ENCODE measurements at regions not wholly inside any gene's neighbourhood (a gene's known extent, or its start where the extent isn't known, plus 50 kb on each side); places are given as distances from the start of the nearest gene placed in this dataset.

DNA sequence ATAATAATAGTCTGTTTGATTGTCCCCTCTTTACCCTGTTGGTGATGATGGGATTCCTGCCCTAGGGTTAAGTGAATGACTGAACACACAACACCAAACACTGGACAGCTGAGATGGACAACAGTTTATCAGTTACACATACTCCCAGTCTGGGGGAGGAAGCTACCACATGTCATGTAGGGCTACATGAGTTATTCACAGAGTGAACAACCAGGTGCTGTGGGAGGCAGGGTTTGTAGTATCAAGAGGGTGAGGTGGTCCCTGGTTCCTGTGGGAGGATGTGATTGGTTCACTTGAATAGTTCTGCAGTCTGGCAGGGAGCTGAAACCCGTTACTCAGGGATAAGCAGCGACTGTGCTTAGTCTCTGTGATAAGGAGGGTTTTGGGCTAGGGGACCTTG, 88.8 kb upstream of the AP1S2 start:
- Histone ChIP-seq H3K4me3 (no peak overlapping the region), H3K36me3 (no peaks in the 10 kb centered on the region), H3K4me1 (no peaks in the 10 kb centered on the region), H3K27me3 (no peaks in the 10 kb centered on the region), H3K9me3 (no peaks in the 10 kb centered on the region), H3K27ac (no peak overlapping the region)
- TF ChIP-seq, protein P1, sequence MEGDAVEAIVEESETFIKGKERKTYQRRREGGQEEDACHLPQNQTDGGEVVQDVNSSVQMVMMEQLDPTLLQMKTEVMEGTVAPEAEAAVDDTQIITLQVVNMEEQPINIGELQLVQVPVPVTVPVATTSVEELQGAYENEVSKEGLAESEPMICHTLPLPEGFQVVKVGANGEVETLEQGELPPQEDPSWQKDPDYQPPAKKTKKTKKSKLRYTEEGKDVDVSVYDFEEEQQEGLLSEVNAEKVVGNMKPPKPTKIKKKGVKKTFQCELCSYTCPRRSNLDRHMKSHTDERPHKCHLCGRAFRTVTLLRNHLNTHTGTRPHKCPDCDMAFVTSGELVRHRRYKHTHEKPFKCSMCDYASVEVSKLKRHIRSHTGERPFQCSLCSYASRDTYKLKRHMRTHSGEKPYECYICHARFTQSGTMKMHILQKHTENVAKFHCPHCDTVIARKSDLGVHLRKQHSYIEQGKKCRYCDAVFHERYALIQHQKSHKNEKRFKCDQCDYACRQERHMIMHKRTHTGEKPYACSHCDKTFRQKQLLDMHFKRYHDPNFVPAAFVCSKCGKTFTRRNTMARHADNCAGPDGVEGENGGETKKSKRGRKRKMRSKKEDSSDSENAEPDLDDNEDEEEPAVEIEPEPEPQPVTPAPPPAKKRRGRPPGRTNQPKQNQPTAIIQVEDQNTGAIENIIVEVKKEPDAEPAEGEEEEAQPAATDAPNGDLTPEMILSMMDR (IDR thresholded peaks at IDR 0.05): no peak
- TF ChIP-seq POLR2AphosphoS5 (IDR thresholded peaks at IDR 0.05; ENCODE audit: insufficient read depth in 1 of 2, low read depth in 1 of 2) (no peak), POLR2A (IDR thresholded peaks at IDR 0.05) (no peak)
- DNase-seq (ENCODE audit: extremely low spot score in 2 of 2): no peak
- intact Hi-C loops (cut with DNase I): no loop called here

DNA sequence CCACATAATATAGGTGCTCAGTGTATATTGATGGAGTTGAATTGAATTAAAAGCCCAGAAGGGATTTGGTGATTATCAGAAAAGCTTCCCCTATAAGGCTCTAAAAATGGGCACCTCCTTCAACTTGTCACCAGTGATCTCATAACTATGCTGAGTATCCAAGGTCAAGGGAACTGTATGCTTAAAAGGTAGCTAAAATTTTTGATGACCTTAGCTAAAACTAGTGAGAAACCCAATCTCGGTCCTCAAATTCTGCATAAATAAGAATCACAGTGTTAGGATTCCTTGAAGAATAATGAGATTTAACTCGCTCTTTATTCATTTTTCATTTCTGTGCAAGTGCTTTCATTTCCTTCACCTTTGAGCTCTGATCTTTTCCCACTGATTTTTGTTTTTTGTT, 87.7 kb upstream of the AP1S2 start:
- no peak for DNase-seq (ENCODE audit: extremely low spot score in 2 of 2)
- H3K27me3 ChIP-seq: no peaks in the 10 kb centered on the region
- TF ChIP-seq POLR2A (IDR thresholded peaks at IDR 0.05): no peak
- TF ChIP-seq, protein P1 (IDR thresholded peaks at IDR 0.05): no peak
- TF ChIP-seq POLR2AphosphoS5 (IDR thresholded peaks at IDR 0.05; ENCODE audit: insufficient read depth in 1 of 2, low read depth in 1 of 2): no peak

DNA sequence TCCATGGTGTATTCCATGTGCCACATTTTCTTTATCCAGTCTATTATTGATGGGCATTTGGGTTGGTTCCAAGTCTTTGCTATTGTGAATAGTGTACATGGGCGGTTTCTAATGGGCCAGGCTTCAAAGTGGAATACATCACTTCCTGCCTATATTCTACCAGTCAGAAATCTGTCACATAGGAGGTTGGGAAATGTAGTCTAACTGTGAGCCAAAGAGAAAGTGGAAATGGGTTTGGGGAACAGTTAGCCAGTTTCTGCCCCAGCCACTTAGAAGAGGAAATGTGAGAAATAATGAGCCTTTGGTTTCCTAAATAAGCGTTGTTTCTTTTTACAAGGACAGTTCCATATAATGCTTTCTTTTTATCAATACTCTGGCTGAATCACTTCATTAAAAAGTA, 85.1 kb upstream of the AP1S2 start:
- H3K4me3 ChIP-seq: no peak overlapping the region
- intact Hi-C loops (cut with DNase I): no loop called here
- H3K36me3 ChIP-seq: no peaks in the 10 kb centered on the region
- H3K9me3 ChIP-seq: no peaks in the 10 kb centered on the region
- H3K27me3 ChIP-seq: no peaks in the 10 kb centered on the region
- no peak for DNase-seq (ENCODE audit: extremely low spot score in 2 of 2)
- H3K4me1 ChIP-seq: no peaks in the 10 kb centered on the region
- TF ChIP-seq POLR2A (IDR thresholded peaks at IDR 0.05) (no peak), POLR2AphosphoS5 (IDR thresholded peaks at IDR 0.05; ENCODE audit: insufficient read depth in 1 of 2, low read depth in 1 of 2) (no peak)
- TF ChIP-seq, protein P1 (IDR thresholded peaks at IDR 0.05): no peak
- H3K27ac ChIP-seq: no peak overlapping the region

More for the DNA sequence above, 87.7 kb upstream of the AP1S2 start:
- Histone ChIP-seq H3K27ac (no peak overlapping the region), H3K9me3 (no peaks in the 10 kb centered on the region), H3K4me3 (no peak overlapping the region), H3K36me3 (no peaks in the 10 kb centered on the region), H3K4me1 (no peaks in the 10 kb centered on the region)
- intact Hi-C loops (cut with DNase I): no loop called here

DNA sequence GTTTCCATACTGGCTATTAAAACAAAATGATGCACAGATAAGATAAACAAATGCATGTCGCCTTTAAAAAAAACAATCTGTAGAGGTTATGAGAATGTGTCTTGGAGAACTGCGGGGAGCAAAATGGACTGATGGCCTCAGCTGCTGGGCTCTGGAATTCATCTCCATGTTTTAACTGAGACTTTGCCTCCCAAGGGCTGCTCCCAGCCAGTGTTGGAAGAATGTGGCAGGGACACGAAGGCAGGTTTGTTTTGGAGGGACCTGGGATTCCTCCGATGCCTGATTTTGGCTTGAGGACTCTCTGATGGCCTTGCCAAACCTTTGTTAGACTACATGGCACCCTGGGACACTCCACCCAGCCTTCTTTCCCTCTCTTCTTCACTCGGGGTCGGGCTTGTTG, 83.5 kb upstream of the AP1S2 start:
- H3K27ac ChIP-seq: no peak overlapping the region
- DNase-seq (ENCODE audit: extremely low spot score in 2 of 2): no peak
- H3K9me3 ChIP-seq: no peaks in the 10 kb centered on the region
- H3K36me3 ChIP-seq: no peaks in the 10 kb centered on the region
- intact Hi-C loops (cut with DNase I): no loop called here
- TF ChIP-seq POLR2A (IDR thresholded peaks at IDR 0.05): no peak
- TF ChIP-seq, protein P1 (IDR thresholded peaks at IDR 0.05): no peak
- no peak for TF ChIP-seq POLR2AphosphoS5 (IDR thresholded peaks at IDR 0.05; ENCODE audit: insufficient read depth in 1 of 2, low read depth in 1 of 2)
- no peak overlapping the region for H3K4me3 ChIP-seq
- no peaks in the 10 kb centered on the region for H3K4me1 ChIP-seq
- H3K27me3 ChIP-seq: no peaks in the 10 kb centered on the region

DNA sequence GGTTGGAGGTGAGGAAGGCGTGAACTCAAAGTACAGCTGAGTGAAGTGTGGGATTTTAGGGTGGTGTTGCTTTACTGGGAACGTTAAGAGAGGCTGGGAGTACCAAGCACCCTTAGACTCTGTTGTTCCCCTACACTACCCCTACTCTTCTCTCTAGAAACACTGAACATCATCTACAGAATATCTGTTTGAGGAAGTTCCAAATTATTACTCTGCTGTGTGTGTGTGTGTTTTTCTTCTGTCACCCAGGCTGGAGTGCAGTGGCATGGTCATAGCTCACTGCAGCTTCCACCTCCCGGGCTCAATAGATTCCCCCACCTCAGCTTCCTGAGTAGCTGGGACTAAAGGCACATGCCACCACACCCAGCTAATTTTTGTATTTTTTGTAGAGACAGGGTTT, 76.7 kb upstream of the AP1S2 start:
- no peak for DNase-seq (ENCODE audit: extremely low spot score in 2 of 2)
- Histone ChIP-seq H3K27ac (no peak overlapping the region), H3K36me3 (no peaks in the 10 kb centered on the region), H3K27me3 (no peaks in the 10 kb centered on the region), H3K4me1 (no peaks in the 10 kb centered on the region), H3K4me3 (no peak overlapping the region), H3K9me3 (no peaks in the 10 kb centered on the region)
- TF ChIP-seq POLR2A (IDR thresholded peaks at IDR 0.05) (no peak), POLR2AphosphoS5 (IDR thresholded peaks at IDR 0.05; ENCODE audit: insufficient read depth in 1 of 2, low read depth in 1 of 2) (no peak)
- TF ChIP-seq, protein P1 (IDR thresholded peaks at IDR 0.05): no peak
- intact Hi-C loops (cut with DNase I): no loop called here

Data from vagina (tissue), 2 donors.